Mucosa of stomach (tissue), 1 donor: ENCODE measurements at regions not wholly inside any gene's neighbourhood (a gene's known extent, or its start where the extent isn't known, plus 50 kb on each side); places are given as distances from the start of the nearest gene placed in this dataset.
"Not testable (repeated sequence)": the region's sequence is repeated elsewhere in the genome, so short reads cannot be mapped to it uniquely, and the experiment has no call there.

Experiments used
- H3K27me3 ChIP-seq: one replicate; pipeline ENCODE4 v1.7.0; 2013; ENCODE audit warnings: mild to moderate bottlenecking, low read length; ENCODE audit not compliant: control insufficient read depth, insufficient read depth
- H3K36me3 ChIP-seq: one replicate; pipeline ENCODE4 v1.7.0; 2013; ENCODE audit warnings: low read length; ENCODE audit not compliant: control insufficient read depth, insufficient read depth
- H3K4me1 ChIP-seq: one replicate; pipeline ENCODE4 v1.7.0; 2013; ENCODE audit warnings: mild to moderate bottlenecking, low read length; ENCODE audit not compliant: control insufficient read depth, insufficient read depth
- H3K4me3 ChIP-seq: one replicate; pipeline ENCODE4 v1.7.0; 2013; ENCODE audit warnings: low read length
- H3K9ac ChIP-seq: one replicate; pipeline ENCODE4 v1.7.0; 2013; ENCODE audit warnings: mild to moderate bottlenecking, low read length, moderate library complexity
- H3K9me3 ChIP-seq: one replicate; pipeline ENCODE4 v1.7.0; 2013; ENCODE audit warnings: mild to moderate bottlenecking, low read length, moderate library complexity; ENCODE audit not compliant: control insufficient read depth
- donor health status: Pancreatic carcinoma.

- Histone ChIP-seq H3K9me3 (no peaks in the 10 kb centered on the region), H3K36me3 (no peaks in the 10 kb centered on the region), H3K27me3 (no peaks in the 10 kb centered on the region), H3K9ac (no peak overlapping the region), H3K4me3 (no peak overlapping the region), H3K4me1 (peaks cover under 1% of the 10 kb centered on the region)
Measured at GRCh38 chr14:71454513-71455332, 477.5 kb upstream of the RGS6 start.

GRCh38 chr14:71460091-71460490 is 472.1 kb upstream of the RGS6 start:
- no peaks in the 10 kb centered on the region for H3K36me3 ChIP-seq
- H3K4me1 ChIP-seq, result peaks cover 4% of the 10 kb centered on the region
- H3K9me3 ChIP-seq, result no peaks in the 10 kb centered on the region
- H3K27me3 ChIP-seq, result no peaks in the 10 kb centered on the region
- no peak overlapping the region for H3K9ac ChIP-seq
- no peak overlapping the region for H3K4me3 ChIP-seq

- H3K36me3 ChIP-seq, H3K9me3 ChIP-seq, H3K9ac ChIP-seq, H3K4me3 ChIP-seq, H3K27me3 ChIP-seq: not testable (repeated sequence)
- H3K4me1 ChIP-seq, result peaks cover 10% of the 10 kb centered on the region
Measured at GRCh38 chr14:71461617-71462016, 470.6 kb upstream of the RGS6 start.

- peaks cover 10% of the 10 kb centered on the region for H3K4me1 ChIP-seq
- H3K9me3 ChIP-seq, result no peaks in the 10 kb centered on the region
- no peak overlapping the region for H3K4me3 ChIP-seq
- no peak overlapping the region for H3K9ac ChIP-seq
- no peaks in the 10 kb centered on the region for H3K27me3 ChIP-seq
- no peaks in the 10 kb centered on the region for H3K36me3 ChIP-seq
Measured at GRCh38 chr14:71463807-71464206, 468.4 kb upstream of the RGS6 start.

GRCh38 chr14:71464840-71465239 is 467.4 kb upstream of the RGS6 start:
- Histone ChIP-seq H3K9me3 (no peaks in the 10 kb centered on the region), H3K36me3 (no peaks in the 10 kb centered on the region), H3K4me1 (peaks cover 10% of the 10 kb centered on the region), H3K4me3 (no peak overlapping the region), H3K27me3 (no peaks in the 10 kb centered on the region), H3K9ac (no peak overlapping the region)

GRCh38 chr14:71465316-71465715 is 466.9 kb upstream of the RGS6 start:
- Histone ChIP-seq H3K36me3 (no peaks in the 10 kb centered on the region), H3K4me1 (peaks cover 8% of the 10 kb centered on the region), H3K9ac (no peak overlapping the region), H3K4me3 (no peak overlapping the region), H3K9me3 (no peaks in the 10 kb centered on the region), H3K27me3 (no peaks in the 10 kb centered on the region)

- Histone ChIP-seq H3K4me3 (no peak overlapping the region), H3K4me1 (peaks cover 6% of the 10 kb centered on the region), H3K9ac (no peak overlapping the region), H3K9me3 (no peaks in the 10 kb centered on the region), H3K36me3 (no peaks in the 10 kb centered on the region), H3K27me3 (no peaks in the 10 kb centered on the region)
Measured at GRCh38 chr14:71466251-71466650, 466.0 kb upstream of the RGS6 start.

- Histone ChIP-seq H3K36me3 (no peaks in the 10 kb centered on the region), H3K27me3 (no peaks in the 10 kb centered on the region), H3K9me3 (no peaks in the 10 kb centered on the region), H3K9ac (no peak overlapping the region), H3K4me1 (peaks cover 9% of the 10 kb centered on the region), H3K4me3 (no peak overlapping the region)
Measured at GRCh38 chr14:71466946-71467345, 465.3 kb upstream of the RGS6 start.

GRCh38 chr14:71467361-71467811 is 464.8 kb upstream of the RGS6 start:
- H3K27me3 ChIP-seq, result no peaks in the 10 kb centered on the region
- no peak overlapping the region for H3K9ac ChIP-seq
- H3K4me1 ChIP-seq, result peaks cover 9% of the 10 kb centered on the region
- no peaks in the 10 kb centered on the region for H3K36me3 ChIP-seq
- no peak overlapping the region for H3K4me3 ChIP-seq
- H3K9me3 ChIP-seq, result no peaks in the 10 kb centered on the region

- Histone ChIP-seq H3K9ac (no peak overlapping the region), H3K4me1 (peaks cover 9% of the 10 kb centered on the region), H3K4me3 (no peak overlapping the region), H3K27me3 (no peaks in the 10 kb centered on the region), H3K36me3 (no peaks in the 10 kb centered on the region), H3K9me3 (no peaks in the 10 kb centered on the region)
Measured at GRCh38 chr14:71468701-71469100, 463.5 kb upstream of the RGS6 start.

GRCh38 chr14:71469643-71470335 is 462.4 kb upstream of the RGS6 start:
- Histone ChIP-seq H3K4me3 (no peak overlapping the region), H3K27me3 (no peaks in the 10 kb centered on the region), H3K9me3 (no peaks in the 10 kb centered on the region), H3K9ac (no peak overlapping the region), H3K36me3 (no peaks in the 10 kb centered on the region), H3K4me1 (peaks cover 9% of the 10 kb centered on the region)

GRCh38 chr14:71471634-71472355 is 460.4 kb upstream of the RGS6 start:
- Histone ChIP-seq H3K4me1 (peaks cover 3% of the 10 kb centered on the region), H3K4me3 (no peak overlapping the region), H3K9me3 (no peaks in the 10 kb centered on the region), H3K9ac (no peak overlapping the region), H3K36me3 (no peaks in the 10 kb centered on the region), H3K27me3 (no peaks in the 10 kb centered on the region)
